ENCODE measurements at regions not wholly inside any gene's neighbourhood (a gene's known extent, or its start where the extent isn't known, plus 50 kb on each side); places are given as distances from the start of the nearest gene placed in this dataset.
"Not testable (repeated sequence)": the region's sequence is repeated elsewhere in the genome, so short reads cannot be mapped to it uniquely, and the experiment has no call there.

GRCh38 chr3:101913168-101913567 lies 63.9 kb downstream of the NFKBIZ start:
- no peak for ATAC-seq (replicated peaks)
- H3K27ac Mint-ChIP-seq = no peak overlapping the region
- no peaks in the 10 kb centered on the region for H3K4me1 Mint-ChIP-seq (ENCODE audit: low read depth in 2 of 2)
- DNase-seq = no peak
- H3K36me3 Mint-ChIP-seq (ENCODE audit: insufficient read depth) = no peaks in the 10 kb centered on the region
- H3K9me3 Mint-ChIP-seq = no peaks in the 10 kb centered on the region
- no peak overlapping the region for H3K4me3 Mint-ChIP-seq
- peaks cover 0 to 7% of the 10 kb centered on the region in 2 donors for H3K27me3 Mint-ChIP-seq

GRCh38 chr3:101917761-101918160 lies 68.4 kb downstream of the NFKBIZ start:
- H3K36me3 Mint-ChIP-seq (ENCODE audit: insufficient read depth); H3K27me3 Mint-ChIP-seq; H3K4me3 Mint-ChIP-seq; H3K9me3 Mint-ChIP-seq; ATAC-seq (replicated peaks); H3K27ac Mint-ChIP-seq; DNase-seq; H3K4me1 Mint-ChIP-seq (ENCODE audit: low read depth in 2 of 2): not testable (repeated sequence)

- ATAC-seq (replicated peaks); H3K27me3 Mint-ChIP-seq; H3K4me1 Mint-ChIP-seq (ENCODE audit: low read depth in 2 of 2); H3K36me3 Mint-ChIP-seq (ENCODE audit: insufficient read depth); H3K9me3 Mint-ChIP-seq; H3K4me3 Mint-ChIP-seq; DNase-seq; H3K27ac Mint-ChIP-seq: not testable (repeated sequence)
Observed at GRCh38 chr3:101922151-101922725, 72.9 kb downstream of the NFKBIZ start.

- H3K4me3 Mint-ChIP-seq; ATAC-seq (replicated peaks); H3K4me1 Mint-ChIP-seq (ENCODE audit: low read depth in 2 of 2); H3K36me3 Mint-ChIP-seq (ENCODE audit: insufficient read depth); H3K27me3 Mint-ChIP-seq; DNase-seq; H3K27ac Mint-ChIP-seq; H3K9me3 Mint-ChIP-seq: not testable (repeated sequence)
Observed at GRCh38 chr3:101924621-101925020, 75.3 kb downstream of the NFKBIZ start.

- H3K36me3 Mint-ChIP-seq (ENCODE audit: insufficient read depth); DNase-seq; H3K9me3 Mint-ChIP-seq; H3K27me3 Mint-ChIP-seq; H3K4me3 Mint-ChIP-seq; H3K4me1 Mint-ChIP-seq (ENCODE audit: low read depth in 2 of 2); ATAC-seq (replicated peaks); H3K27ac Mint-ChIP-seq: not testable (repeated sequence)
Observed at GRCh38 chr3:101925124-101925523, 75.8 kb downstream of the NFKBIZ start.

GRCh38 chr3:101925564-101925963 lies 76.2 kb downstream of the NFKBIZ start:
- no peak overlapping the region for H3K4me3 Mint-ChIP-seq
- H3K27ac Mint-ChIP-seq = no peak overlapping the region
- DNase-seq (no peak), ATAC-seq (replicated peaks) (no peak)
- no peaks in the 10 kb centered on the region for H3K9me3 Mint-ChIP-seq
- H3K27me3 Mint-ChIP-seq = peaks cover 0 to 7% of the 10 kb centered on the region in 2 donors
- H3K36me3 Mint-ChIP-seq (ENCODE audit: insufficient read depth) = peaks cover 4% of the 10 kb centered on the region
- peaks cover 3 to 7% of the 10 kb centered on the region in 2 donors for H3K4me1 Mint-ChIP-seq (ENCODE audit: low read depth in 2 of 2)

- Mint-ChIP-seq H3K4me1 (ENCODE audit: low read depth in 2 of 2) (peaks cover 3 to 7% of the 10 kb centered on the region in 2 donors), H3K27ac (no peak overlapping the region), H3K36me3 (ENCODE audit: insufficient read depth) (peaks cover 4% of the 10 kb centered on the region), H3K27me3 (peaks cover 0 to 7% of the 10 kb centered on the region in 2 donors), H3K4me3 (no peak overlapping the region), H3K9me3 (no peaks in the 10 kb centered on the region)
- DNase-seq = no peak
- no peak for ATAC-seq (replicated peaks)
Observed at GRCh38 chr3:101926594-101927105, 77.3 kb downstream of the NFKBIZ start.

DNA sequence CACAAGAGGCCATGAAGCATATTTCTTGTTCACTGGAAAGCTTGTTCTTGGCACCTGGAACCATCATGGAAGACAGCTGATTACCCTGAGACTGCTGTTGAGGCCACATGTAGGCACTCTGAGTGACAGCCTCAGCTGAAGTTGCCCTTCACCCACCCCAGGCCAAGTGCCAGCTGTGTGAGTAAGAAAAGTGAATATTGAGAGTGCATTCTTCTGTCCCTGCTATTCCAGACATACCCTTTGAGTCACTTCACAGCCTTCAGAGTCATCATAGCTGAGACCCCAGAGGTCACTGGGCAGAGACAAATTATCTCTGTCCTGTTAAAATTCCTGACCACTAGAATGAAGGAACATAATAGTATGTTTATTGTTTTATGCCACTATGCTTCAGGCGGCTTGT lies 79.6 kb downstream of the NFKBIZ start:
- no peak overlapping the region for H3K27ac Mint-ChIP-seq
- H3K9me3 Mint-ChIP-seq = no peaks in the 10 kb centered on the region
- no peak overlapping the region for H3K4me3 Mint-ChIP-seq
- H3K4me1 Mint-ChIP-seq (ENCODE audit: low read depth in 2 of 2) = peaks cover 3 to 7% of the 10 kb centered on the region in 2 donors
- DNase-seq = no peak
- H3K36me3 Mint-ChIP-seq (ENCODE audit: insufficient read depth) = peaks cover 4% of the 10 kb centered on the region
- no peak for ATAC-seq (replicated peaks)
- no peaks in the 10 kb centered on the region for H3K27me3 Mint-ChIP-seq

- Mint-ChIP-seq H3K36me3 (ENCODE audit: insufficient read depth) (peaks cover 4% of the 10 kb centered on the region), H3K4me3 (no peak overlapping the region), H3K27me3 (no peaks in the 10 kb centered on the region), H3K9me3 (no peaks in the 10 kb centered on the region), H3K27ac (no peak overlapping the region), H3K4me1 (ENCODE audit: low read depth in 2 of 2) (no peaks in the 10 kb centered on the region)
- DNase-seq (no peak), ATAC-seq (replicated peaks) (no peak)
Observed at GRCh38 chr3:101931081-101931480, 81.8 kb downstream of the NFKBIZ start.

GRCh38 chr3:101932326-101933068 lies 83.2 kb downstream of the NFKBIZ start:
- Mint-ChIP-seq H3K4me3 (no peak overlapping the region), H3K27ac (no peak overlapping the region), H3K36me3 (ENCODE audit: insufficient read depth) (peaks cover 3% of the 10 kb centered on the region), H3K9me3 (no peaks in the 10 kb centered on the region), H3K27me3 (no peaks in the 10 kb centered on the region), H3K4me1 (ENCODE audit: low read depth in 2 of 2) (peaks cover 6 to 7% of the 10 kb centered on the region in 2 donors)
- DNase-seq = no peak
- ATAC-seq (replicated peaks) = no peak

DNA sequence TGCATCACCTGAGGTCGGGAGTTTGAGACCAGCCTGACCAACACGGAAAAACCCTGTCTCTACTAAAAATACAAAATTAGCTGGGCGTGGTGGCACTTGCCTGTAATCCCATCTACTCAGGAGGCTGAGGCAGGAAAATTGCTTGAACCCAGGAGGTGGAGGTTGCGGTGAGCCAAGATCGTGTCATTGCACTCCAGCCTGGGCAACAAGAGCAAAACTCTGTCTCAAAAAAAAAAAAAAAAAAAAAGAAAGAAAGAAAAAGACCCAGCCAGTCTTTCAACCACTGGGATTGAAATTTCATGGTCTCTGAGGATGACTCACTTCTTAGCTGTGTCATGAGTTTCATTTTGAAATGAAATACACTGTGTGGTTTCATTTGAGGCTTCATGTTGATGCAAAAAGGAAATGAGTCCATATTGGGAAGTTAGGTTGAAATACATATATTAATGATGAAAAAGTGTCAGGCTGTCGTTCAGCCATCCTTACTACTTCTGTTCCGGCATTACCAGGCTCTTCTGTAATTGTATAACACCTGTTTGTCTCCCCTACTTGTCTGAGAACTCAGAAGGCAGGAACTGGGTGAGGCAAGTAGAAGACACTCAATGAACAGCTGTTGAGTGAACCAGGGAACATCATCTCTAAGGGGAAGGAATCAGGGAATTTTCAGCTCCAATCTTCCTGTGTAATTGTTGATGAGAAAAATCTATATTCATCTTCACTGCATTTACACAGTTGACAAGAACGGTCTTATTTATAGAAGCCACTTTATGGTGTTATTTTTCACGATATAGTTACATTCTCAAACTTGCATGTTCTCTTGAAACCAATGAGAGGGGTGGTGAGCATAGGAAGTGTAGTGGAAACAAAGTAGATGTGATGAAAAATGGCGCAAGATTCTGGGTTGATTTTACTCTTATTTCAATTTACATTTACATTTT lies 87.4 kb downstream of the NFKBIZ start:
- H3K27me3 Mint-ChIP-seq = no peaks in the 10 kb centered on the region
- peak overlapping the region; percentile 67 for H3K4me3 Mint-ChIP-seq
- H3K27ac Mint-ChIP-seq = peak overlapping the region; percentile 33 to 91
- DNase-seq (peak in 1 of 3 experiments; percentile 1), ATAC-seq (replicated peaks) (peak; percentile 97)
- peaks cover 6 to 7% of the 10 kb centered on the region in 2 donors for H3K4me1 Mint-ChIP-seq (ENCODE audit: low read depth in 2 of 2)
- peaks cover 3% of the 10 kb centered on the region for H3K36me3 Mint-ChIP-seq (ENCODE audit: insufficient read depth)
- no peaks in the 10 kb centered on the region for H3K9me3 Mint-ChIP-seq

DNA sequence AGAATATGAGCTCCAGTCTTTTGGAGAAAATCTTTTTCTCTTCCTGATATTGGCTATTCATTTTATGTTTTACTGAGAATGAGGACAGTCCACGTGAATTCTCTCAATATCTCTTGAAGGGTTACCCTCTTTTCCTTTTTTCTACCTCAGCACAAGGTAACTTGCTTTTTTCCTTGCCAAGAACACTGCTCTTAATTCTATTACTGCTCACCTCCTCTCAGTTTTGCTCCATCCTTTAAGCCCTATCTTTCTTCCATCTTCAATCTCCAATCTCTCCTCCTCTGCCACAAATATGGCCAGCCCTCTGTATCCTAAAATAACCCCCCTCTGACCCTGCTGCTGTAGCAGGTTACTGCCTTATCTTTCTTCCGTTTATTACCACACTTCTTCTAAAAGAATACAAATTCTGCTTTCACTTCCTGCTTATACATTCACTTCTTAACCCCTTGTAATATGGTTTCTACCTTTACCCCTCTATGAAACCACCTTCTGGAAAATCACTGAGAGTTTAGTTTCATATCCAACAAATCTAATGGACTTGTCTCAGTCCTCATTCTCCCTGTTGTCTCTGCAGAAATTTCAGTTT lies 89.0 kb downstream of the NFKBIZ start:
- DNase-seq (no peak), ATAC-seq (replicated peaks) (peak; percentile 13)
- H3K9me3 Mint-ChIP-seq = no peaks in the 10 kb centered on the region
- no peaks in the 10 kb centered on the region for H3K27me3 Mint-ChIP-seq
- H3K36me3 Mint-ChIP-seq (ENCODE audit: insufficient read depth) = peaks cover 3% of the 10 kb centered on the region
- no peak overlapping the region for H3K27ac Mint-ChIP-seq
- peaks cover 7 to 10% of the 10 kb centered on the region in 2 donors for H3K4me1 Mint-ChIP-seq (ENCODE audit: low read depth in 2 of 2)
- H3K4me3 Mint-ChIP-seq = no peak overlapping the region

DNA sequence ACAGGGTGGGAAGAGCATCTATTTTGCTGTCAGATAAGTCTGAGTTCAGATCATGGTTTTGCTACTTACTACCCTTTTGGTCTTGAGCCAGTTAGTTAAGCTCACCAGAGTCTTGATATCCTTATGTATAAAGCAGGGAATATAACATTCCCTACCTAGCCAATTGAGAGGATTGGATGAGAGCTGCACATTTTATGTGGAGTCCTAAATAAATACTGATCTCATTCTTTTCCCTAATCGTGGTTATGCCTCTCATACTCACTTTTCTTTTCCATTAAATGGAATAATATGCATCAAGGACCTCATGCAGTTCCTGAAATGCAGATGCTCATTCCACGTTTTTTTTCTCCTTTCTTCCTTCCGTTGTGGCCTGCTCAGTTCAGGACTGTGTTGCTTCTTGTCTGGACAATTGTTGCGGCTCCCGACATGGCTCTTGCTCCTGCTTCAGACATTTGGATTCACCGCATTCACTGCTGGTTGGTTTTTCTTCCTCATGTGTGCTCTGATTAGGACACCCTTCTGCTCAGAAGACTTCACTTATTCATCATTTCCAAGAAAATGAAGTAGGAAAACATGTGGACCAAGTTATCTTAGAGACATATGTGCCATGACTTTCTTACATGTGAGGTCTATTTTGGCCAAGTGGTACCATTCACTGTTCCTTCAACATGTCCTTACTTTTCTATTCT lies 90.2 kb downstream of the NFKBIZ start:
- Mint-ChIP-seq H3K27ac (no peak overlapping the region), H3K27me3 (no peaks in the 10 kb centered on the region), H3K36me3 (ENCODE audit: insufficient read depth) (peaks cover 5% of the 10 kb centered on the region), H3K4me3 (no peak overlapping the region), H3K9me3 (no peaks in the 10 kb centered on the region), H3K4me1 (ENCODE audit: low read depth in 2 of 2) (peaks cover 7 to 10% of the 10 kb centered on the region in 2 donors)
- no peak for ATAC-seq (replicated peaks)
- DNase-seq = no peak
